ENCODE measurements at regions not wholly inside any gene's neighbourhood (a gene's known extent, or its start where the extent isn't known, plus 50 kb on each side); places are given as distances from the start of the nearest gene placed in this dataset.
"Not testable (repeated sequence)": the region's sequence is repeated elsewhere in the genome, so short reads cannot be mapped to it uniquely, and the experiment has no call there.

DNA sequence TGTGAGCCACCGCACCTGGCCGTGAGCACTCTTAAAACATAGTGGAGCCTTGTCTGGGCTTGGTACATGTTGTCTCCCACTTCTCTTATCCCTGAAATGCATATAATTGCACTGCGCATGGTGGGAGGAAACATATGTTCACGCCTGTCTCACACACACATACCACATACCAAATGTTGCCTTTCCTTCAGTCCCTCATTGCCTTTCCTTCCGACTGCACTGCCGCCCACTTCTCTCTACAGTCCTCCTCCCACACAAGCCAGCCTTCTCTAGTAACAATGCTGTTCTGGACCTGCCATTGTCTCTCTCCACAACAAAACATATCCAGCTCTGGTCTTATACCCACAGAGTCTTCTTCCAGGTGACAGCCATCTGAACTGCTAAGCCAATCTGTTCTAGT lies 88.3 kb upstream of the PTHLH start:
- DNase-seq = no peak

DNA sequence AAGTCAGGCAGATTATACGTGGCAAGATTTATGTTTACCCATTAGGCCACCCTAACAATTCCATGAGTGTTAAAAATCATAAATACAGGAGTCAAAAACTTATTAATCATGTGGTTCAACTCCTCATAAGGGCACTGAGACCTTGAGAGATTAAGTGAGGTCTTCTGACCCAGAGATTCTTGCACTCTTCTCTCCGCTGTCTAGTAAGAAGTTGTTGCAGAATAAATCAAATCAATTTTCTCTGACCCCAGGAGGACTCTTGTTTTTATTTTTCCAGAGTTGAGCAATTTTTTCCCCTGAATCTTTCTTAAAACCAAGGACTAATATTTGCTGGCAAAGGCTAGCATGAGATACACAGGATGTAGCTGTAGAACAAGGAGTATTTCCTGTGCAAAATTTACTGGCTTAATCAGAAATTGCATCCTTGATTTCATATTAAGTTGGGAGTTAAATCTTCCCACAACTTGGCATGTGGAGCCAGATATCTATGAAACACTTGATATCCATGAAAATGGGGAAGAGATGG lies 90.9 kb upstream of the PTHLH start:
- DNase-seq = no peak

DNA sequence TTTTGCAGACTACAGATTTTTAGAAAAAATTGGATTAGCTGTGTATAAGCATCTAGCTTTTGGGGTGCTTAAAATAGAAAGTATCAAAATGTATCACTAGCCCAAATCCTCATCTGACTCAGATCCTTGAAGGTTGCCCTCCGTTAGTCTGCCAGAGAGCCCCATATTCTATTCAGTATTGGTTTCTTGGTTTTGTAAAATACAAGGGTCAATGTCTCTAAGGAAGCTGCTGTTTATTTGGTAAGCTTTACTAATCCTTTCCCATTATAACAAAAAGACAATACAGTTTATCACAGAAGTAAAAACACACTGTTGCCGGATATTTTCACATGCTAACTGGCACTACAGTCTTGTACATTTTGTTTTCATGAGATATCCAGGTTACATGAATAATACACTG lies 92.8 kb upstream of the PTHLH start:
- no peak for DNase-seq

DNA sequence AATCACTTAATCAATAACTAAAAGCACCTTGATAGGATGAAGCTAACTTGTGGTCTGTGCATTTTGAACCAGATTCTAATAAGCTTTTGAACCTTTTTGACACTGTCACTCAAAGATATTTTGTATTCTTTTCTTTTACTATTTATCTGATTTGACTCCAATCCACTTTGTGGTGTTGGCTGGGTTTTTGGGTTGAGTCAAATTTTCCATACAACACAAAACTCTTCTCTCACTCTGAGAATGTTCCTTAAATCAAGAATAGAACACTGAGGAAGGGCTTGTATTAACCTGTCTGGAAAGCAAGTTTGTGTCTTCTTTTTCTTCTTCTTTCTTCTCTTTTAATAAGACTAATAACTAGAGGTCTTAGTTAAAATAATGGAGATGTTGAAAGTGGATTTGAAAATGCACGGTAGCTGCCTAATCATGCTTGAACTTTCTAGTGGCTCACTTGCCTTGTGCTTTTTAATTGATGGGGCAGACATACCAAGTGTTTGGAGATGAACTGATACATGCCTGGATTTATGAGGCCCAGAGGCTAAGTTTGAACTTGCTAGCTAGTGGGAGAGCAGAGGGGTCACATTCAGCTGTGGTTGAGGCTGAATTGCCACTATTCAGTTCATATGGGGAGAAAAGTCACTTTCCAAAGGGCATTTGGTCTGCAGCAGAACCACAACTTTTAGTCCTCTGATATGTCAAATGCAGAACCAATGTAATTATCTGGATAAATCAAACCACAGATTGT lies 93.5 kb upstream of the PTHLH start:
- no peak for DNase-seq

DNA sequence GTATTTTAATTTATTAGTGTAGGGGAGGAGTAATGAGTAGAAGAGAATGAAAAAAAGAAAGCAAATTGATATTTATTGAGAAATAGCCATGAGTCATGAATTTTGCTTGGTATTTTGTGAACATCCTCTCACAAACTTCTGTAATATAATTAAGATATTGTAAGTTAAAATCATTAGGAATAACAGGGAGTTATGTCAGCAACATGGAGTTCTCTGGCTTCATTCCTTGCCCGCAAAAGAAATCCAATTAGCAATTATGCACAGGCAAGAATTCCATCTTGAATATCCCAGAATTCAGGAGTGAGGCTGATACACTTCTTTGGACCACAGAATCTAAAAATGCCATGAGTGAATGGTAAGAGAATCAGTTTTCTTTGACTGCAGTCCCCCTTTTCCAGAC lies 94.3 kb upstream of the PTHLH start:
- no peak for DNase-seq

DNA sequence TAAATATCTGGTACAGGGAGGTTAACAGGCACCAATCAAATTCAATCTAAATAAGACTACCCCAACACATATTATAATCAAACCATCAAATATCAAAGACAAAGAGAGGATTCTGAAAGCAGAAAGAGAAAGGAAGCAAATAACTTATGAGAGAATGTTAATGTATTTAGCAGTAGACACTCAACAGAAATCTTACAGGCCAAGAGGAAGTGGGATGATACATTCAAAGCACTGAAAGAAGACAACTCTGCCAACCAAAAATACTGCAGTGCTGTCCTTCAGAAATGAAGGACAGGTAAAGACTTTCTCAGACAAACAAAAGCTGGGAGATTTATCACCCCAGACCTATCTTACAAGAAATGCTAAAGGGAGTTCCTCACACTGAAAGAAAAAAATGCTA lies 95.9 kb upstream of the PTHLH start:
- DNase-seq = no peak

DNA sequence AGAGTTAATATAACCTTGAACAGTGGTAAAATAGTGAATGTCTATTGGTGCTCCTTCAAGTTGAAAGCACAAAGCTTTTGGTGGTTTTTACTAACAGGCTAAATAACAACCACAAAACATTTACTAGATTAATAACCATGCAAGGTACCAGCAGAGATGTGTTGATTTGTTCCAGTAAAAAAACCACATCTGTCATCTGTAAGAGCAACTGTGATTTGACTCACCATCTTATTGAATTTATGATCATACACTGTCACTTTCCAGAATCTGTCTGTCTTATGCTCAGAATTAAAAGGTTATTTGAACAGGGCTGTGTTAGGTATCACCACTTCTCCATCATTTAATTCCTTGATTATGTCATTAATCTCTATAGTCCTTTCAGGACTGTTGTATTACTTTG lies 107.0 kb upstream of the PTHLH start:
- DNase-seq = no peak

DNA sequence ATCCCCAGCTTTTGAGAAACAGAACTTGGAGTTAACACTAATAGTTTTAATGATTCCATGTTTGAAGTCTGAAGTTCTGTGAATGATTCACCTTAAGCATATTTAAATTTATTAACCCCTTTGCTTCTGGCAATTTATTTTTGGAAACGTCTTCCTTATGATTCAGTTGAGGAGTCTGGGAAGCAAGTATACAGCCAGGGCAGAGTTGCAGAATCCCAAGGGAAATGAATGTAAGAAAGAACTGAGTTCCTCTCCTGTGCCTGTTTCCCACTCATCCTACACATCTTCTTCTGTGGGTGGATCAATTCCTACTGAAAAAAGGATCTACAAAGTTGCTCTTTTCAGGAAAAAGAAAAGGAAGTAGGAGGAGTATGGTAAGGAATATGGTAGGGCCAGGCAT lies 108.2 kb upstream of the CCDC91 start:
- DNase-seq = no peak

DNA sequence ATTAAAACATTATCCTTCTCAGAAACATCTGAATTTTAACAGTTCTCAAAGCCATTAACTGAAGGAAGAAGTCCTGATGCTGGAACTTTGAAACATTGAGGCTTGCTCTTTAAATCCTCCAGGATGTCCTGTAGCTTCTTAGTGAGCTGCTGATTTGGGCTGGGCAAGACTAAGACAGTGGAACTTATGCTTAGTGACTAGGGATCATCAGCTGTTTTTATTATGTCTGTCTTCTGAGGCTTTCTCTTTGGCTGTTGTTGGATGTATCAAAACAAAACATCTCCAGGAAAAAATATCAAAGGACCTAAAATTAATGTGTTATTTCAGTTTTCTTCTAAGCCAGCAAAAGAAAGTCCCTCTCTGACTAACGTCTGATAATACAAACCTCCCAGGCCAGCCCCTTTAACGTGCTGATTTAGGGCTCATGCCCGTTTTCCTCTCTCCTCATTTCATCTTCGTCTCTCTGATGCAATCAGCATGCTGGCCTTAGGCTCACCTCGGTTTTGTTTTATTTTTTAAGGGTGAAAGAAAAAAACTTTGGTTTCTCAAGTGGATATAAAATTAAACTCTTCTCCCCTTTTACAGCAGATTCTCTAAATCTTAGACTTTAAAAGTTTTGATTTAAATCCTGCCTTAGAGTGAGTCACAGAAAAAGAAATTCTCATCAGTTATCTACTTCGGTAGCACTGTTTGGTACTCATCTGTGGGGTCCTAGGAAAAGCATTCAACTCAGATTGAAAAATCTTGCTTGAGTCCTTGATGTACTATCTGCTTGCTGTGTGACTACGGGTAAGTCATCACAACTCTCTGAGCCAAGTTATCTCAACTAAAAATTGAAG lies 106.2 kb upstream of the CCDC91 start:
- DNase-seq = no peak

DNA sequence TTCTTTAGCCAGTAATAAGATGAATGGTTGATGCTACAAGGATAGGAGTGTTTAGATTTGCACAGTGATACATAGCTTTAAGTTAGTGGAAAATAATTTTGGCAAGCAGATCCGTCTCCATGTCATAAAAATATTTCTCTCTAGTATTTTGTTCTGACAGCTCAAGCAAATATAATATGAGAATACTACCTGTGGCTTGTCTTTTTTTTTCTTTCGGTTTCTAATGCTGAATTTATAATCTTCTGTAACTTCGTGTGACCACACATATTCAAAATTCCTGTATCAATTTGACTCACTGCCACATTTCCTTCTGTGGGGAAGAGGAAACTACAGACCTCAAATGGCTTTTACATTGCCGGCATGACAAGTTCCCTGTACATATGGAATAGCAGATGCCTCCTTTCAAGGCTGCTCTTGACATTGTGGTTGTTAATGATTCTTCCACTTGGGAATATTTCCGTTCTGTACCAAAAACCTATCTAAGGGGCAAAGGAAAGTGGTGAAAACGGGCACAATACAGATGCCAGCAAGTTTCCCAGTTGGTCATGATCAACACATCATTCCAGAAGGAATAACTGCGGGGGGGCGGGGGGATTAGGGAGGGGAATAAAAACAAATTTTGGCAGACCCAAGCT lies 103.6 kb upstream of the CCDC91 start:
- no peak for DNase-seq

DNA sequence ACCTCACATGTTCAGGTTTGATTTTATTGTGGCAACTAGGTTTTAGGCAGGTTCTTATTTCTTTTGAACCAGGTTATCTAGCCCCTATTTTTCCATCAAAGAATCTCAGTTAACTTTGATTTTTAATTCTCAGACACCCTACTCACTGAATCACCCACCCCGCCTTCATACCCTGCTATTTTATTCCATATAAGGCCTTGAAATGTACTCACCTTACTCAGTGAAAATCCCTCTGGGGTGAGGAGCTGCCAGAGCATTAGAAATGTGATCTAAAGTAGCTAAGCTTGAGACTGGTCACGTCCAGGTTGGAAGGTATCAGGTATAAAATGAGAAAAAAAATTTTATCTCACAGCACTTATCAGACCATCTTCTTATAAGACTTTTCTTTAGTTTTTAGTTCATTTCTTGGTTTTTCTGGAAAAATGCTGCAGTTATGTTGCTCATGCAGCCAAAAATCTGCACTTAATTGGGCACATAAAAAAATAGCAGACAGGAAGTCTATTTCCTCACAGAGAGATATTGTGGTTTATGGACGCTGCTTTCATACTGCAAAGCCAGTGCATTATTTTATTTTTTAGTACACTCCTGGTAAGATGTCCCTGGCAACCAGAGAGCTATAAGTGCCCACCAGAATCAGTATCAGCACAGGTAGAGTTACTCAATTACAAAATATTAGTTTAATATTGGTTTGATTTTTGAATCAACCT lies 101.5 kb upstream of the CCDC91 start:
- DNase-seq = no peak

DNA sequence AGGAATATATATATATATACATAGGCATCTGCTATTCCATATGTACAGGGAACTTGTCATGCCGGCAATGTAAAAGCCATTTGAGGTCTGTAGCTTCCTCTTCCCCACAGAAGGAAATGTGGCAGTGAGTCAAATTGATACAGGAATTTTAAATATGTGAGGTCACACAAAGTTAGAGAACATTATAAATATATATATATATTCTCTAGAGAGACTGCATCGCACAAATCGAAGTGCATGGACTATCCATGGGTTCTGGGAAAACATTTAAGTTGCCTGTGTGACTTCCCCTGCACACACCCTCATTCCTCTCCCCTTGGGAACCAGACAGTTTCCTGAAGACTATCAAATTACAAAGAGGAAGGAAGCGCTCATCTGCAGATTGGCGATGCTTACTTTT lies 100.9 kb upstream of the CCDC91 start:
- peak; percentile 51 for DNase-seq

DNA sequence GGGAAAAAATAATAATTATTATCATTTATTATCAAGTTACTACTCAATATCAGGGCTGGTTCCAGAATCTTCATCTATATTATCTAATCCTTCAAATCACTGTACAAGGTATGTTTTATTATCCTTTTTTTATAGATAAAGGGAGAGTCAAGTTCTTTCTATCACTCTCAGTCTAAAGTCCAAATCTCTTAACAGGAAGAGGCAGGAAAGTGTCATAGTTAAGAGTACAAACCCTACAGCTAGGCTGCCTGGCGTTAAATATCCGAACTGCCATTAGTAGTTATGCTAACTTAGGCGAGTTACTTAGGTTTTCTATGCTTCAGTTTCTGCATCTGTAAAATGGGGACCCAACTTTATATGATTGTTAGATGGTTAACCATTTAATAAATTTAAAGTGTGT lies 99.4 kb upstream of the CCDC91 start:
- no peak for DNase-seq

DNA sequence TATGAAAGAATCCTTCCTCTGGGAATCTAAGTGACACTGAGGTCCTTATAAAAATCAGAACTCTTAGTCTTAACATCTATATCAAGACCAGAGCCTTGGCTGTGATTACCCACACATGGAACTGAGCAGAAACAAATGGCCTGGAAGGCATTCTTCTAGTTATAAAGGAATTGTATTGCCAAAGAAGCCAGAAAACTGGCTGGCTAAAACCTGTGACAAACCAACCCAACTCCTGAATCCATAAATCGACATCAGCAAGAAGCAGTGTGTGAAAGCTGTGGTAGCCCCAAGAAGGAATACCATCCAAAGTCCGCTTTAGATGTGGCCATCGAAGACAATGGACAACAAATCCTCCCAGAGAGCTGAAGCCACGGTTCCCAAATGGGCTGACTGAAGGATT lies 97.9 kb upstream of the CCDC91 start:
- peak; percentile 54 for DNase-seq

DNA sequence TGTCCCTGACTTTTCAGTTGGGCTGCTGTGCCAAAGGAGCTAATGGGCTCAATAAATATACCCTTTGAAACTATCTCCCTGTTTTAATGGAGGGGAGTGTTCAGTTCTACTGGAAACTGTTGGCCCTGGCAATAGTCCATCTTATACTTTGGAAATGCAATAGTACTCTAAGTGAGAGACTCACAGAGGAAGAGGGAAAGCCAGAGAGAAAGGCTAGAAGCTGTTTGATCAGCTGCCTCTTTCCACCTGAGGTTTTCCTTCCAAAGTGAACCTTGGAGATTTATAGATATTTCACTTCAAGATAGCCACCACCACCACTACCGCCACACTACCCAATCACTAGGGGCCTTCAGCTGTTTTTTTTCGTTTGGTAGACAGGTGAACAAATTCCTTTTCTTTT lies 93.6 kb upstream of the CCDC91 start:
- DNase-seq = no peak

DNA sequence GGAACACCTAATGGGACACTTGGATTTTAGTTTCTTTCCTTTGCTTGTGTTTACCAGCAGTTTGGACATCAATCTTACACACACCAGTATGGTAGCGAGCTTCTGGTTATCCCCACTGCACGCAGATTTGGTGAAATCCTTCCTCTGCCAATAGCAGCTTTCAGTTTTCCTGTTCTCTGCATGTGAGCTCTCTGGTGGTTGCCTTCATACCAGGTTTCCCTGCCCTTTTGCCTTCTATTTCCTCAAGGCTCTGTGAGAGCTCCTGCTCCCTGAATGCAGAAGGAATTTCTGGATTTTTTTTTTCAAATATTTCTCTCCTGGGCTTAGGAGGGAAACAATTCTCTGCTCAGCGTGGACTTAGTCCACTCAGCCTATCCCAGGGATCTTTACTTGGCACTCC lies 93.0 kb upstream of the CCDC91 start:
- DNase-seq = no peak

DNA sequence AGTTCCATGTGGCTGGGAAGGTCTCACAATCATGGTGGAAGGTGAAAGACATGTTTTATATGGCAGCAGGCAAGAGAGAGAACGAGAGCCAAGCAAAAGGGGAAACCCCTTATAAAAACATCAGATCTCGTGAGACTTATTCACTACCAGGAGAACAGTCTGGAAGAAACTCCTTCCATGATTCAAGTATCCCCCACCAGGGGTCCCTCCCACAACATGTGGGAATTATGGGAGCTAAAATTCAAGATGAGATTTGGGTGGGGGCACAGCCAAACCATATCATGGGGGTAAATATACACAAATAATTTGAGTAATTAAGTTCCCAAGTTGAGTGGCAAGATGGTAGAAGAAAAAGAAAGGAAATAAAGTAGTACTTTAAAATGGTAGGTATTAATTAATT lies 91.0 kb upstream of the CCDC91 start:
- not testable (repeated sequence) for DNase-seq

DNA sequence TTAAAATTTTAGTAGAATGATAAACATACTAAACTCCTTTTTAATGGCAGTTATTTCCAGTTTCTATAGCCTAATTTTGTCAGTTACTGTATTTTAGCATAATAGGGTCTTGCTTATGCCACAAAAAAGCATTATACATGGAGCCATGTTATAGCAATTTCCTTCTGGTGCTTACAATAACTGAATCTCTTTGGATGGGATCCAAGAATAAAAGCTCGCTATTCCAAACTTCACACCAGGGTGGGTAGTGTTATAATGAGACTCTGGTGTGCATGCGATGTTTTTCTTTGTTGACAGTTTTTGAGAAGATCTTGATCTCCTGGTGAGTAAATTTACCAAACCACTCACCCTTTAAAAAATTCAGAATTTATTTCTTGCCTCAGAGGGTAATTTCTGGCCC lies 90.4 kb upstream of the CCDC91 start:
- no peak for DNase-seq

DNA sequence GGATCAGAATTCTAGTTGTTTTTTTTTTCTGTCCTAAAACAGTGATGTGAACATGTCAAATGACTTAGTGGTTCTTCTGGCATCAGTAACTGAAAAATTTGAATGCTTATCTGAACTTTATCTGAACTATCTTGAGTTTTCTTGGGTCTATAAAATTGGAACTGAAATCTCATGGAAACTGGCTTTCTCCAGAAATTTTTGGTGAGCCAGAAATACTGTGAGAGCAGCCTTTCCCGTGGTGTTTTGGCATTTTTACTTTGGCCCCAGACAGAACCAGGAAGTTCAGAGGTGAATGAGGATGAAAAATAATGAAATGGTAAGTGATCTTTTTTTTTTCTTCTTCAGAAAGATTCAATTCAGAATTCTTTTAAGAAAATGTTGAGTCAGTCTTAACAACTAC lies 89.5 kb upstream of the CCDC91 start:
- no peak for DNase-seq

DNA sequence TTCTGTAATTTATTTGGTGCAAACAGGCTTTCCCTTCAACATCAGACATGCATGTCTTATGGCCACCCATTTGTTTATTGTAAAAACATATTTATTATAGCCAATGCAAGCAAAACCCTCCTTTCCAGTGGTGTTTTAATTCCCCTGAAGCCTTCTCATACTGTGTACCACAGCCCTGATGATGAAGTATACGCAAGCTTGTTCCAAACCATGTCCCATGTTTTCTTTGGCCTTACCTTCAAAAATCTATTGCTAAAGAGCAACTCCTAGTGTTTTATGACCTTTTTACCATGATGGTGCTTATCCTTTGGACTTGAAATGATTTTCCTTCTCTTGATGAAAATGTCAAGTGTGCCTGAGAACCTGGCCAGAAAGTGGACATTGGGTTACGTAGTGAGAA lies 85.9 kb upstream of the CCDC91 start:
- DNase-seq = no peak

DNA sequence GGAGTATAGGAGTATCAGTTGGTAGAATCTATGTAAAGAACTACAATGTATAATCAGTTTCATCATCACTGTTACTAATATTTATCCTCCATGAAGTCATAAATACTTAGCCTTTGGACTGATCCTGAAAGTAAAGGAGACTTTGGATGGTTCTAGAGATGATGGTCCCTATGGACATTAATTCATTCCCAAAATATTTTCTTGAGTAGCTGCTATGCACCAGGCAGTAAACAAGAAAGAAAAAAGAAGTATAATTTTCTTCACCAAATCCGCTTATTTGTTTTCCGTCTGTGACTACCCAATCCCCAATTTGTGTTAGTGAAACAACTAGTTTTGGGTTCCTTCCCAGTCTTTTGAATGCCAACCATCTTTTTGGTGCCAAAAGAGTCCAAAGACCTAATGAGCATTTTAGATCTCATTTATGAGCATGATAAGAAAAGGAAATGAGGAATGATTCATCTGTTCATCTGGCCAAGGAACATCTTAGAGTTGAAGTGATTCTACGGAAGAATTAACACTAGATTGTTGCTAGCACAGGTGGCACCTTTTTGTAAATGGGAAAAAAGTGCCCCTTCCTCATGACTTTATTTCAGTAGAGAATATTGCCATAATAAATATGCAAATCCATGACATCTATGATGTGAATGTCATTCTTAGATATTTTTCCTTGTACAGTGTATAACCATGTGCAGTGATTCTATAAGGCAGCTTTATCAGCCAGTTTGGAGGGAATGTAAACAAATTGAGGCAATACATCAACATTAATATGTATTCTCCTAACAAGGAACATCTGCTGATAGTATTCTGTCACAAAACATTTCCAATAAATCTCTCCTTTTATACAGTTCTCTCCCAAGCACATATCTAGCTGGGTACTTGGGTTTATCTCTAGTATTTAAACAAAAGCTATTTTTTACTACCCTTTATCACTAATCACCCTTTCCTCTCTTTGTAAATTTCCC lies 85.1 kb upstream of the CCDC91 start:
- peak; percentile 62 for DNase-seq
